G401 (cell line): ENCODE measurements at regions not wholly inside any gene's neighbourhood (a gene's known extent, or its start where the extent isn't known, plus 50 kb on each side); places are given as distances from the start of the nearest gene placed in this dataset.
A peak's percentile ranks its signal among the peaks of the same experiment; 100 is the strongest.

Experiments used
- DNase-seq: peaks from one replicate; pipeline ENCODE4 v3.0.0-alpha.2; 2015; ENCODE audit warnings: low spot score
- in situ Hi-C: cut with HindIII; loops from 2 replicates; pipeline ENCODE4 v1.10.0; 2016; ENCODE audit warnings: low sequenced_read_pairs, mixed read lengths

DNA sequence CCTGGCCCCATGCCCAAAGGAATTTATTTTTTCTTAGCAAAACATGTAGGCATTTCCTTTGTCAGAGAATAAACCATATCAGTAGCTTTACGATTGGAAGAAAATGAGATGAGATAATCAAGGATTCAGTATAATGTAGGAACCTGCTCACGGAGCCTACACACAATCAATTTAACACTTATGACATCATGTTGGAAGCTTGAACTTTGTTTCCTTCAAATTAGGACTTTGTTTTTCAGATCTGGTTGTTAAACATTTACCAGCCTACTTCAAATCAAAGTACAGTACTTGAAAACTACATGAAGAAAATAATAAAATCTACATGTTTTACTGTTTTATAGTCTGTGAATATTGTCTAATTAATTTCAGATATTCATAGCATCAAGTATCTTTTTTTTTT is 639.0 kb upstream of the ATXN8OS start:
- in situ Hi-C loops, result no loop called here

GRCh38 chr13:69461397-69461796 is 646.2 kb upstream of the ATXN8OS start:
- no peak for DNase-seq
- in situ Hi-C loops, result no loop called here

More for the DNA sequence above, 639.0 kb upstream of the ATXN8OS start:
- no peak for DNase-seq

DNA sequence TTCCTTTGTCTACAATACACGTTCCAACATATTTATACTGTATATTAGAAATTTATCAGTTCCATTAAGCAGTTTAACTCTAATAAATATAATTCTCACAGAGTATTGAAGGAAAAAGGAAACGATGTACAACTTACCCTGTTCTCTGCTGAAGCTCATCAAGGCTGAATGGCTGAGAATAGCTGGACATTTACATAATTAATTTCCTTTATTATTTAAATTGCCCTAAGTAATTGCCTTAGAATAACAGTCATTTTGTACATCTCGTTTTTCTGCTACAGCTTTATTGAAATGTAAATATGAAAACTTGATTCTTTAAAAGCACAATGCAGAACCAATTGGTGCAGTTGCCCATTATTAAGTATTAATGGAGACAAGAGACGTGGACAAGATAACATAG is 648.3 kb upstream of the ATXN8OS start:
- in situ Hi-C loops, result no loop called here
- no peak for DNase-seq

GRCh38 chr13:69458013-69458412 is 649.6 kb upstream of the ATXN8OS start:
- in situ Hi-C loops, result no loop called here
- DNase-seq, result no peak

- in situ Hi-C loops, result no loop called here
- DNase-seq, result peak; percentile 26
Measured at GRCh38 chr13:69450245-69450644, 657.4 kb upstream of the ATXN8OS start.

- in situ Hi-C loops, result no loop called here
Measured at GRCh38 chr13:69425235-69425634, 682.4 kb upstream of the ATXN8OS start.

DNA sequence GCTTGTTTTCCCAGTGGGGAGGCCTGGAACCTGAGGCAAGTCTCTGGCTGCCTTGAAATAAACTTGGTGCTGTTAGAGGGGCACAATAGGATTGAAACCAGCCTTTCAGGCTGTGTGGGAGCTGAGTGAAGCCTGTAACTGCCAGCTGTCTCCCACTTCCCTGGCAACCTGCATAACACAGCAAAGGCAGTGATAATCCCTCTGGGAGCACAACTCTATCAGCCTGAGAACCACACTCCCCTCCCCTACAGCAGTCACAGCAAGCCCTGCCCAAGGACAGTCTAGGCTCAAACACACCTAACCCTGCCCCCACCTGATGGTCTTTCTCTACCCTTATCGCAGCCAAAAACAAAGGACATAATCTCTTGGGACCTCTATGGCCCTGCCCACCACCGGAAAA is 683.8 kb upstream of the ATXN8OS start:
- no peak for DNase-seq
- in situ Hi-C loops, result no loop called here

More at GRCh38 chr13:69425235-69425634, 682.4 kb upstream of the ATXN8OS start:
- no peak for DNase-seq

GRCh38 chr13:69418319-69418718 is 689.3 kb upstream of the ATXN8OS start:
- DNase-seq, result no peak
- in situ Hi-C loops, result no loop called here

DNA sequence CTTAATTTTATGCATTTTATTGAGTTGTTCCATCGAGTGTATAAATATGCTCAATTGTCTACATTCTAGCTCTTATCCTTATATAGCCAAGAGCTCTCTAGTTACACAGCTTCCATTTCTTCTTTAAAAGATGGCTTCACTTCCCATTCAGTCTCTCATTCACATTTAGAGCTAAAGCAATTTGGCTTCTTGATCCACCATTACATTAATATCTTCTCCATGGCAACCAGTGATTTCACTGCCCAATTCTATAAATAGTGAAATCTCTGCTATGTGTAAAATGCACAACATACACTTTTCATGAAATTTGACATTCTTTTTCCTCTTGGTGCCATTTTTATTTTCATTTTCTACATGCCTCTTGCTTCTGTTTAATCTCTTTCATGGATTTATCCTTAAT is 696.9 kb upstream of the ATXN8OS start:
- no peak for DNase-seq
- in situ Hi-C loops, result no loop called here

- in situ Hi-C loops, result no loop called here
- no peak for DNase-seq
Measured at GRCh38 chr13:69391756-69392155, 715.9 kb upstream of the ATXN8OS start.

DNA sequence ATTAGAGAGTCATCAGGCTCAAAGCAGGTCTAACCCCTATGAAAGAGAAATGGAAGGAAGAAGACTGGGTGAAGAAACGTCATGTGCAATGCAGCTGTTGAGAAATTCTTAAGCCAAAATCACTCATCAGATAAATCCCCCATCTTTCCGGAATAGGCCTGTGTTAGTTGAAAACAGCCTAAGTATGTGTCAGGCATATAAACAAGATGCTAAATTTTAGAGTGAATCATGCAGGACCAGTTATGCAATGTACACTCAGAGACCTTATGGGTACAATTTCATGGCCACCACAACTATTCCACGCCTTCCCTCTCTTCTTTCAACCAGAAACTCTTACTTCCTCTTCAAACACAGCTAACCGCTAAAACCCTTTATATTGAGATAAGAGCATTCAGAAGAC is 717.7 kb upstream of the ATXN8OS start:
- in situ Hi-C loops, result no loop called here
- DNase-seq, result no peak

GRCh38 chr13:69373747-69374425 is 733.7 kb upstream of the ATXN8OS start:
- DNase-seq, result no peak
- in situ Hi-C loops, result no loop called here

- in situ Hi-C loops, result no loop called here
Measured at GRCh38 chr13:69363360-69363759, 744.3 kb upstream of the ATXN8OS start.

DNA sequence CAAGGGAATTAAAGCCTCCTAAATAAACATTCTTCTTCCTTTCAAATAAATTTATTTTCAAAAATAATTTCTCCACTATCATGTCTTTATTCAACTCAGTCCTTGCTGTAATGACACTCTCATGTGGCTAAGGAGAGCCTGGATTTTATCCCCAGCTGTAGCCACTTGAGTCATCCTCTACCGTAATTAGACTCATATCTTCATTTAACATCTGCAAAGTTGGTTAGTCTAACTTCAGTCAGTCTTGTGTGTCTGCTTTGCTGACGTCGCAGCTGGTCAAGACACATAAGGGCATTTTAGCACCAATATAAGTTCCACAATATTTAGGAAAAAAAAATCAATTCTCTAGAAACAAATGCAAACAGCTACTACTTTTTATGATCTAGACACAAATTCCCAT is 776.4 kb upstream of the ATXN8OS start:
- no peak for DNase-seq
- in situ Hi-C loops, result no loop called here

More at GRCh38 chr13:69363360-69363759, 744.3 kb upstream of the ATXN8OS start:
- no peak for DNase-seq

DNA sequence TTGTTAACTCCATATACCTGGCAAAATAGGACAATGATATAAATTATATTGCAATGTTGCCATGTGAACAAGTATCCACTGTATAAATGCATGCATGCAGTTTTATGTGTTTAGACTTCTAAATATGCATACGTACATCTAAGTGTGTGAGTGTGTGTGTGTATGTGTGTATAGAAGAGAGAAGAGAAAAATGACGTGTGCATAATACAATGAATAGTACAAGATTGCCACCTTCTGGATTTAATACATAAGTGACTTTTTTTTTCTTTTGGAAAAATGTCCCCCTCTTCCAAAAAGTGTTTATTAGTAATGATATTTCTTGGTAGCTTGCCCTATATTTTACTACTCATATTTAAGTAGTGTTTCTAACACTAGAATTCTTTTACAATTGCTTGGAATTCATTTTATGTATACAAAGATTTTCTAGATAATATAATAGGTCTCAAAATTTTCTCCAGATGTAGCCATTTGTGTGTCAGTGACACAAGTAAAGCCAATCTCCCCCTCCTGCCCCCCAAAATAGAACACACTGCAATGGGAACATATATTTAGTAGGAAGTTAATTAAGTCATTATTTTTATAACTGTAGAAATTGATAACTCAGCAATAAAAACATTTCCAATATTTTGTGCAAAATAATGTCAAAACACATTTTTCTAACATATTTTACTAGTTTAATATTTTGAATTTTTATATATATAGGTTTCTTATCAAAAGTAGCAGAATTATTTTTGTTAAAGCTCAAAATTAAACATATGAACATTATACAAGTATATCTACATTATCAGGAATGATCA is 783.3 kb upstream of the ATXN8OS start:
- in situ Hi-C loops, result no loop called here
- DNase-seq, result no peak

DNA sequence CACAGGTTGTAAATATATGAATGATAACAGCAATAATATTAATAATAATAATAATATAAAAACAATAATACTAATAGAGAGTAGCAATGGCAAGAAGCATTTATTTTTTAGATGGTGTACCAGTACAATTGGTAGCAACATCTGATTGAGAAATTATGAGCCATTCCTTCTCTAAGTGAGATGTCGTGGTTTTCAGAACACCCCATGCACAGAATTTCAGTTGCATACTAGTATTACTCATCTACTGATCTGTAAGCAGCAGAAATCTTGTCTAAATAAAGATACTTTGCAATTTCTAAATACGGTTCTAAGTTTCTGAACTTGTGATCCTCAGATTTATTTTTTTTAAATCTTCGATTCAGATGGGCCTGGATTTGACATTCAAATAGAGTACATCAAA is 788.0 kb upstream of the ATXN8OS start:
- in situ Hi-C loops, result no loop called here
- no peak for DNase-seq

- no peak for DNase-seq
- in situ Hi-C loops, result no loop called here
Measured at GRCh38 chr13:69315039-69315438, 792.6 kb upstream of the ATXN8OS start.

DNA sequence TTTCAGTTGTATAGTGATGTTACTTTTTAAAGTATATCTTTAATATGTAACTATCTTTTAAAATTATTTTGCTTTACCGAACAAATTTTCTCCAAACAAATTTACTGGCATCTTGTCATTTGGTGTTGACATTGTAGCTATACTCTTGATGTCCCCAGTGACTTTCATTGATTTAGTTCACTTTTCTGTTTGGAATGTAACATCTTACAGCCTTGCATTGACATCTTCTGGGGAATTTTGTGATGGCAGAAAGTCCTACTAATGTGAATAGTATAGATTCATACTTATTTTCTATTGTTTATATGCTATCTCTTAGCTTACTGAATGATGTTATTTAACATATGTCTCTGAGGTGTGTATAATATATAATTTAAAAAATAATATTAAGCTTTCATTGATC is 800.9 kb upstream of the ATXN8OS start:
- DNase-seq, result no peak
- in situ Hi-C loops, result no loop called here

GRCh38 chr13:69300131-69300530 is 807.5 kb upstream of the ATXN8OS start:
- in situ Hi-C loops, result no loop called here
- DNase-seq, result no peak

DNA sequence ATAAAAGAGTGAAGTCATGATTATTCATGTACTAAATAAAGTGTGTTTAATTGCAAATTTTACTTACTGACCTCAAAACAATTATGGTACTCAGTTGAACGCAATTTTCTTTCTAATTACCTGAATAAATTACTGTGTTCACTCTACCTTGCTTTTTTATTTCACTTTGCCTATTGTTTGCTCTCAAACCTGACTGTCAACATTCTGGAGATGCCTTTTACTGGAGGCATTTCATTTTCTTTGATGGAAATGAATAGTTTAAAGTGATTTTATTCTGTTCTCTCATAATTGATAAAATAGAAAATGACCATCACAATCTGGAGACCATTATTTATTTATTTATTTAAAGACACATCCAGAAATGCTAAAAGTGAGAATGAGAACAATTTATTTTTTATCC is 811.5 kb upstream of the ATXN8OS start:
- DNase-seq, result no peak
- in situ Hi-C loops, result no loop called here
